ENCODE measurements at regions not wholly inside any gene's neighbourhood (a gene's known extent, or its start where the extent isn't known, plus 50 kb on each side); places are given as distances from the start of the nearest gene placed in this dataset.
A peak's percentile ranks its signal among the peaks of the same experiment; 100 is the strongest.

DNA sequence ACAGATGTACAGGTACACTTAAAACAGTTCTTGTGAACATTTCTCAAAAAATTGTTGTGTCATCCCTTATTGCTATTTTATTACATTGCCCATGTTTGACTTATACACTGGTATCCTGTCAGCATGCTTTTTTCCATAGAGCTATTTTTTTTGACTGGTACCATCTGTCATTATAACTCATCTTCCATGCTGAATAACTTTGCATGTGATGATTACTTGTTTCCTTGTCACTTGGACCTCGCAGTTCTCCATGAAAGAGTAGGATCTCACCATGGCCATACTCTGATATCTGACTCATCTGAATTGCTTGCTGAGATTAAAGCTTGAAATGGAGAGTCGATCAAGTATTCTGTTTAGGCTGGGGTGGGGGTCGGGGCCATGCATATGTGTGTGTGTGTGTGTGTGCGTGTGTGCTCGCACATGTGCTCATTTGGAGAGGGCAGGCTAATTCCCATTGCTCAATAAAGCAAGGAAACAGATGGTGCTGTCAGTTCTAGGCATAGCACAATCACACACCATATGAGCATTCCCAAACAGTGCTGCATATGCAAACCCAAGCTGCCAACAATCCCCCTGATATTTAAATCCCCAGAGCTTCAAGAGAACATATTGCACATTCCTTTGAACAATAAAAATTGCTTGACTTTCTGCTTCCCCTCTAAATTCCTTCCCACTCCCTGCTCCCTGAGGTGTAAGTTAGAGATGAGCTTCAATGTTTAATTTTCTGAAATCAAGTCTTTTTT is 62.9 kb downstream of the NHLRC3 start:
- FAIRE-seq (no peak), DNase-seq (ENCODE audit: extremely low spot score, insufficient read length, low read depth) (no peak)

- FAIRE-seq (no peak), DNase-seq (ENCODE audit: extremely low spot score, insufficient read length, low read depth) (no peak)
These were observed 64.8 kb downstream of the NHLRC3 start for GRCh38 chr13:39102981-39103490.

GRCh38 chr13:39105110-39105509 is 66.9 kb downstream of the NHLRC3 start:
- no peak for FAIRE-seq
- DNase-seq (ENCODE audit: extremely low spot score, insufficient read length, low read depth): no peak

GRCh38 chr13:39106216-39107005 is 68.2 kb downstream of the NHLRC3 start:
- FAIRE-seq: no peak
- no peak for DNase-seq (ENCODE audit: extremely low spot score, insufficient read length, low read depth)

DNA sequence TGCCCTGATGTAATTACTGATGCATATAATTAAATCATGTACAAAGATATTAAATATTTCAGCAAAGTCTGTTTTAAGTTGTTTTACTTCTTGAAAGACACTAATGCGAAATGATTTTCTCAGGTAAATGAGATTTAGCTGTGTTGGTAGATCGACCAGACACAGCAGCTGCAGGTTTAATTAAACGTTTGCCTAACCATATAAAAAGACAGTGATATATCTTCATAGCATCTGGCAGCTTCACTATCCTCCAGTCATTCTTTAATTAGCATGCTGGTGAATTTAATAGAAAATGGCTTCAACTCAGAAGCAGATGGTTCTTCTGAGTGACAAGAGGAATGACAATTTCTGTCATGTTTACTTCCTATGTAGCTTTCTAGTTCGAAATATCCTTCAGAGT is 69.3 kb downstream of the NHLRC3 start:
- DNase-seq (ENCODE audit: extremely low spot score, insufficient read length, low read depth): no peak
- FAIRE-seq: no peak

- no peak for DNase-seq (ENCODE audit: extremely low spot score, insufficient read length, low read depth)
- no peak for FAIRE-seq
These were observed 70.5 kb downstream of the NHLRC3 start for GRCh38 chr13:39108783-39109182.

- FAIRE-seq: no peak
These were observed 72.4 kb downstream of the NHLRC3 start for GRCh38 chr13:39110518-39111097.

DNA sequence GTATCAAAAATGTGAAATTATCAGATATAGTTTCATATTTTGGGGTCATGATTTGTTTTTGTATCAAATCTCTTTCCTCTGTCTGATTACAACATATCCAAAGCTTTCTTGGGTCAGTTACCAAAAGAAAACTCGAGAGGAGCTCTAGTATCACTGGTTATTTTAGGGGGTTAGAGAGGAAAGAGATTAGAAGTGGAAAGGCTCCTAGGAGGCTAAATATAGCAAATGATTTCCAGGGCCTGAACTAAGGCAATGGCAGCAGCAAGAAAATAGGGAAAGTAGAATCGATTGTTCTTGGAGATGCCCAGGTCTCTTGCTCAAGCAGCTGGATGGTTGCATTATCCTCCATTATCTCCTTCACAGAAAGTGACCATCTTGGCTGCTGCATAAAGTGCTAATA is 72.9 kb downstream of the NHLRC3 start:
- DNase-seq (ENCODE audit: extremely low spot score, insufficient read length, low read depth) (no peak), FAIRE-seq (no peak)

More at GRCh38 chr13:39110518-39111097, 72.4 kb downstream of the NHLRC3 start:
- no peak for DNase-seq (ENCODE audit: extremely low spot score, insufficient read length, low read depth)

GRCh38 chr13:39119422-39119821 is 81.2 kb downstream of the NHLRC3 start:
- no peak for FAIRE-seq
- DNase-seq (ENCODE audit: extremely low spot score, insufficient read length, low read depth): no peak

- FAIRE-seq: no peak
- no peak for DNase-seq (ENCODE audit: extremely low spot score, insufficient read length, low read depth)
These were observed 85.3 kb downstream of the NHLRC3 start for GRCh38 chr13:39123578-39123977.

DNA sequence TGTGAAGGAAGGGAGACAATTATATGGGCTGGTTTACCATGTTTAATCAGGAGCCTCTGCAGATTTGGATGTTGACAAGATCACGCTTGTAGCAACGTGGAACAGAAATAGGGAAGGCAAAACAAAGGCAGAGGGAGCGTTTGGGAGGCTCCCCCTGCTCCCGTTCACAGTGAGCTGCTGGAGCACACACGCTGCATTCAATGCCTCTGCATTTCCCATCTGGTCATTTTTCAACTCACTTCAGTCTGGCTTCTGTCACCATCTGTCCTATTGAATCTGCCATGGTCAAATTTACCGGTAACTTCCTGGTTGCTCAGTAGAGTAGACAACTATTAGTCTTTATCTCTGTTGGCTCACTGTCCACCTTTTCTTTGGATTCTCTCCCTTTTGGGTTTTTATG is 91.0 kb downstream of the NHLRC3 start:
- FAIRE-seq (no peak), DNase-seq (ENCODE audit: extremely low spot score, insufficient read length, low read depth) (no peak)

DNA sequence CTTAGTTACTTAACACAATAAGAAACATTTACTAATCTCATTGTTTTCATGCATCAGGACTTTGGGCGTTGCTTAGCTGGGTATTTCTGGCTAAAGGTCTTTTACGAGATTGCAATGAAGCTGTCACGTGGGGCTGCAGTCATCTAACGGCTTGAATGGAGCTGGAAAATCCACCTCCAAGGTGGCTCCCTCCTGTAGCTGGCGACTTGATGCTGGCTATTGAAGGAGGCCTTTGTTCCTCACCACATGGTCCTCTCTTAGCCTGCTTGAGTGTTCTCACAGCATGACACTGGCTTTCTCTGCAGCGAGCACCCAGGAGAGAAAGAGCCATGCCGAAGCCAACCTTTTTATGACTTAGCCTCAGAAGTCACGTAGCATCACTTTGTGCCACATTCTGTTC is 92.0 kb downstream of the NHLRC3 start:
- DNase-seq (ENCODE audit: extremely low spot score, insufficient read length, low read depth) (no peak), FAIRE-seq (no peak)

GRCh38 chr13:39132286-39133230 is 94.3 kb downstream of the NHLRC3 start:
- FAIRE-seq: no peak
- DNase-seq (ENCODE audit: extremely low spot score, insufficient read length, low read depth): no peak

DNA sequence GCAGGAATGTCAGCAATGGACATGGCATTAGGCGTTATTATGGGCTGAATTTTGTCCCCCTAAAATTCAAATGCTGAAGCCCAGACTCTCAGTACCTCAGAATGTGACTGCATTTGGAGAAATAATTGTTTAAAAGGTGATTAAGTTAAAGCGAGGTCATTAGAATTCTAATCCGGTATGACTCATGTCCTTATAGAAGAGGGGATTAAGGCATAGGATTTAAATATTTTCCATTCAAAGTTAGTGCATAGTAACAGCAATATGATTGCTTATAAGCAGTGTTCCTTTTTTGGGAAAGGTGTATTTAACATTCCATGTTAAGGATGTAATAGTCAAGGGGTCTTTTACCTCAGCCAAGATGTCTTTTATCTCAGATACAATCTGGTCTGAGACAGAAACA is 95.5 kb downstream of the NHLRC3 start:
- no peak for DNase-seq (ENCODE audit: extremely low spot score, insufficient read length, low read depth)

GRCh38 chr13:39134574-39134973 is 96.3 kb downstream of the NHLRC3 start:
- FAIRE-seq (no peak), DNase-seq (ENCODE audit: extremely low spot score, insufficient read length, low read depth) (no peak)

More for the DNA sequence above, 95.5 kb downstream of the NHLRC3 start:
- FAIRE-seq: no peak

- FAIRE-seq (no peak), DNase-seq (ENCODE audit: extremely low spot score, insufficient read length, low read depth) (no peak)
These were observed 106.1 kb downstream of the NHLRC3 start for GRCh38 chr13:39144391-39144790.

- no peak for DNase-seq (ENCODE audit: extremely low spot score, insufficient read length, low read depth)
- peak; percentile 77 for FAIRE-seq
These were observed 106.8 kb downstream of the NHLRC3 start for GRCh38 chr13:39144941-39145533.

GRCh38 chr13:39148513-39148961 is 110.3 kb downstream of the NHLRC3 start:
- DNase-seq (ENCODE audit: extremely low spot score, insufficient read length, low read depth) (no peak), FAIRE-seq (no peak)

GRCh38 chr13:39149896-39150295 is 111.6 kb downstream of the NHLRC3 start:
- FAIRE-seq (no peak), DNase-seq (ENCODE audit: extremely low spot score, insufficient read length, low read depth) (no peak)
